HG03439 (cell line): ENCODE measurements at regions not wholly inside any gene's neighbourhood (a gene's known extent, or its start where the extent isn't known, plus 50 kb on each side); places are given as distances from the start of the nearest gene placed in this dataset.
A peak's percentile ranks its signal among the peaks of the same experiment; 100 is the strongest.

Source experiments
- ATAC-seq: cut with Tn5 transposase; IDR thresholded peaks from one replicate; pipeline ENCODE4 v1.9.1; 2021; ENCODE audit warnings: mild to moderate bottlenecking, moderate library complexity; ENCODE audit not compliant: unreplicated experiment

DNA sequence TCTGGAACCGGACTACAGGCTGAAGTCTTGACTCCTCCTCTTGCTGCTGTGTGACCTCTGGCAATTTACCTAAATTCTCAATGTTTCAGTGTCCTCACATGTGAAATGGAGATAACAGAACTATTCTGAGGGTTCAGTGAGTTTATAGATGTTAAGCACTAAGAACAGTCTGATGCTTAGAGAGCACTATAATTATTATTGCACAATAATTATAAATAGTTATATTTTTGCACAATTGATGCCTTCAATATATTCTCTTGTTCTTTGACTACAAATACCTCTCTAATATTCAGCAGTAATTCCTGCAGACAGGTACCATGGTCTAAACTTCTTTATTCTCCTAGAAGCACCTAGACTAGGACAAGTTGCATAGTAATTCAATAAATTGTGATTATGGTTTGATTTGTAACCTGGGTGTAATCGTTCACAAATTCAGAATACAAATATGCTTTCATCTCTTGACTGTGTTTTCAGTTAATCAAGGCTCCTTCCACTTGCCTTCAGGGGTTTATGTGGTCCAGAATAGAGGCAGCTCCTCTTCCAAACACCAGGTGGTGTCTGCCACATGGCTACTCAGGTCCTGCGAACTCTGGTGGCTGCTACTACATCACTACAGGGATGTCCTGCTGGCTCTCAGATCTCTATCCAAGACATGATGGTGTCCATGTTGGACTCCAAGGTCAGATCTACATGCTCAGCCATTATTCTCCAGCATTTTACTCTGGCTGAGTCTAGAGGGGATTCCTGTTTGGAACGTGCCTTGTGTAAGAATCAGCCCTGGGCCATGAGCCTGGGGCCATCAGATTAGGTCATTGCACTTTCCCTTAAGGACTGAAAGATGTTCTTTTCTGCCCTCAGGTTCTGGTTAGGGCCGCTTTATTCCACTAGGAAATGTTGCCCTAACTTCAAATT is 103.4 kb downstream of the QRFPR start:
- peak; percentile 42 for ATAC-seq

DNA sequence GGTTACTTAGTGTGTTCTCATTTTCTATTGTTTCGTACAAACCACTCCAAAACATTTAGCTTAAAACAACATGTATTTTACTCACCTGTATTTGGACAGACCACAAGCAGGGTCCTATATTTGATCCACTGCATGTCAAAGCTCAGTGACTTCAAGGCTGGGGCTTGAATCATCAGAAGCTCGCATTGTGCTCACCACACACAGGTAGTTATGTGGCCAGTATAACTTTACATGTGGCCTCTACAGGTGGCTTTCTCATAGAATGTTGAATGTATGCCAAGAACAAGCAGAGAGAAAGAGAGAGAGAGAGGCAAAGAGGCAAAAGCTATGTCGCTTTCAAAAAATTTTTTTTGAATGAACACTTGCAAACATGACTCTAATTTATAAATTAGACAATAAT is 107.6 kb downstream of the QRFPR start:
- no peak for ATAC-seq

DNA sequence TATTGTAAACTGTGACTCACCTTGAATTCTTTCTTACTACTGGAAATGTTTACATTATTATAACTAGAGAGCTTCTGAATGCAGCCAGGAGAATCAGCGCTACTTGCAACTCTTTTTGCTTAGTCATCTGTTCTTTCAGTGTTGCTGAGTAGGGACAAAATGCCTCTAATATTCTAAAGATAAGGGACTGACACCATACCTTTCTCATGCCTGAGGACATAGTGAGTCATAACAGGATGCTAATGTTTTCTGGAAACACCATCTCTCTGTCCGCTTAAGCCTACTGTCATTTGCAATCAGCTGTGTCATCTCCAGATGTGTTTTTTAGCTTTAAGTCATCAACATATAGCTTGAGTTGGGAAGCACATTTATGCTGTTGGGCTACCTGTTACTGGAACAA is 108.3 kb downstream of the QRFPR start:
- ATAC-seq, result peak; percentile 89

DNA sequence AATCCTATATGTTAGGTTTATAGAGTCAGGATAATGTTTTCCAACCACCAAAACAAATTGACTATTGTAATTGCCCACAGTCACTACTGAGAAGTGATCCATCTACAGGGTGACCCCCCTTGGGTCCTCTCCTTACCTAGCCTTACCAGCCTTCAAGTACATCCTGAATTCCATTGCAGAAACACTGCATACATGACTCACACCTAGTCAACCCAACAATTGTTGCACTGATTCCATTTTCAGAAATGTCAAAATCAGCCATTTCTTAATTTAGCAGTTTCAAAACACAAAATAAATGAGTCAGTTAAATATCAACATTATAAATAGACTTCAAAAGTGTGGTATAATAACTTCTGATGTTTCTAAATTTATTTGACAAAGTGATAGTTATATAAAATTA is 106.3 kb upstream of the TNIP3 start:
- no peak for ATAC-seq

DNA sequence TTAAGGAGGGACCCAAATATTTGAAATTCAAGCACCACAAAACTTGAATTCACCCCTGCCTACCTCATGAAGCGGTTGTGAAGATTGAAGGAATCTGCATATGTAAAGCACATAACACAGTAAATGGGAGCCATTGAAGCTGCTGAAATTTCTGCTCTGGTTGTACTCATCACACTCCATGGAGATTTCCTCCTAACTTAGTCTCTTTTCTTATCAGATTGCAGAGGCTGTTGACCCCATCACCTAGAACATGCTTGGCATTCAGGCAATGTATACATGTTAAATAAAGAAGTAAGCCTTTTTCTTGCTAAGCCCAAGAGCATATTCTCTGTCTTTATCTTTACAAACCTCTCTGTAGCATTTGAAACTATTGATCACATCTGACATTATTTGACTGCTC is 104.9 kb upstream of the TNIP3 start:
- ATAC-seq, result no peak

DNA sequence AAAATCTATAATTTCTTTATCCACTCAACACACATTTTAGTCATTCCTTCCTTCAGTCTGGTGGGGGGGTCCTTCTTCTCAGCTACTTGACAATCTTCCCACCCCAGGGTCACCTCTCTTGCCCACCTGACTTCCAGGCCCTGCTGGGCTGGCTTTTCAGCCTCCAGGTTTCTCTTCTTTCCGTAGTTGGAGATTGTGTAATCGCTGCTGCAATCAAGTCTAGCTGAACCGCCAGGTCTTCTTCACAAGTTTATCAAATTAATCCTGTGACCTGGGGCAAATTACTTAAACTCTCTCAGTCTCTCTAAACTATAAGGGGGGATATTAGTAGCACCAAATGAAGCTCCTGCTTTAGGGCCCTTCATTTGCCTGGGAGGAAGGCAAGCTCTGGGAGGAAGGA is 102.9 kb upstream of the TNIP3 start:
- ATAC-seq, result no peak

DNA sequence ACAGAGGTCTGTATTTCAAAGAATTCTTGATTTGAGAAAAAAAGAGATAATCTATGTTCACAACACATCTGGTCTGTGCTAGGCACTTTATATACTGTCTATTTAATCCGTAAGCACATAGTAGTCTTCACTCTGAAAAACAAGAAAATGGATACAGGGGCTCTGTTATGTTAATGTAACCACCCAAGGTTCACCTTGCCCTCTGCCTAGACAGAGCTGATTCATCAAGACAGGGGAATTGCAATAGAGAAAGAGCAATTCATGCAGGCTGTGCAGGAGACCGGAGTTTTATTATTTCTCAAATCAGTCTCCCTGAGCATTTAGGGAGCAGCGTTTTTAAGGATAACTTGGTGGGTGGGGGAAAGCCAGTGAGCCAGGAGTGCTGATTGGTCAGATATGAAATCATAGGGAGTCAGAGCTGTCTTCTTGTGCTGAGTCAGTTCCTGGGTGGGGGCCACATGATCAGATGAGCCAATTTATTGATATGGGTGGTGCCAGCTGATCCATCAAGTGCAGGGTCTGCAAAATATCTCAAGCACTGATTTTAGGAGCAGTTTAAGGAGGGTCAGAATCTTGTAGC is 92.9 kb upstream of the TNIP3 start:
- ATAC-seq, result no peak

DNA sequence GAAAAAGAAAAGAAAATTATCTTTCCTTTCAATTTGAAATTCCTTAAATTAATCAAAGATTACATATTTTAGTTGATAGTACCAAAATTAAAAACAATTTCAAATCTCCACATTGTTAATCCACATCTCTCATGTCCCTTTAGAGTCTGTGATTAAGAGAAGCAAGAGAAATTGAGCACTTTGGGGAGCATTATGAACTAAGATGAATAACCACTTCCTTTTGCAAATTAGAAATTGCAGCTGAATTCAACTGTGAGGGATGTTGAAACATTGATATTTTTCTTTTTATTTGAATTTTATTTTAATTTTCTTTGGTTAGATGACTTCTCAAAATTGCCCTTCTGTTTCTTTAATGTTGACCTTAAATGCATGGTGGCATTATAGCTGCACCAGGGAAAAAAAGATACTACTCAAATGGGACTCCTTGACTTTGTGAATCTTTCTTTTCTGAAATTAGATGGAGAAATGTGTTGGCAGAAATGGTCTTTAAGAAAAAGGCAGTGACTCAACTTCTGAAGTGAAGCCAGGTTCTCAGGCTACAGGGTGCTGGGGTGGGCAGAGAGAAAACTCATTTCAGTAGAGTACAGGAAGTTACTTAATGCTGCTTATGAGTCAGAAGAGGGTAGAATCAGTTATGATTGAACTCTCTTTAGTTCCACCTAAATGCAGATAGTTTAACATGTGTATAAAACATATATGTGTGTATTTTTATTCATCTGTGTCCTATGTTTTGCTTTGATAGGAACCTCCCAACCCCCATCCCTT is 92.0 kb upstream of the TNIP3 start:
- peak; percentile 98 for ATAC-seq

DNA sequence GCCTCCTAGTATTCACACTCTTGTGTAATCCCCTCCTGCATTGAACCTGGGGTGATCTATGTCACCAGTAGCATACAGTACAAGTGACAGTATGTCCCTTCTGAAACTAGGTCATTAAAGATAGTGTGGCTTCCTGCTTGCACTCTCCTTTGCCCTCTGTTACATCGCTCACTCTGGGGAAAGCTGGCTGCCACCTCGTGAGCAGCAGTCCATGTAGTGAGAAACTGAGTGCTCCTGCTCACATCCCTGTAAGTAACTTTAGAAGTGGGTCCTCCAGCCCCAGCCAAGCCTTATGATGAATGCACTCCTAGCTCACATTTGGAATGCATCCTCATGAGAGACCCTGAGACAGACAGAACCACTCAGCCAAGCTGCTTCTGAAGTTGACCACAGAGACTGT is 89.8 kb upstream of the TNIP3 start:
- ATAC-seq, result peak; percentile 25

DNA sequence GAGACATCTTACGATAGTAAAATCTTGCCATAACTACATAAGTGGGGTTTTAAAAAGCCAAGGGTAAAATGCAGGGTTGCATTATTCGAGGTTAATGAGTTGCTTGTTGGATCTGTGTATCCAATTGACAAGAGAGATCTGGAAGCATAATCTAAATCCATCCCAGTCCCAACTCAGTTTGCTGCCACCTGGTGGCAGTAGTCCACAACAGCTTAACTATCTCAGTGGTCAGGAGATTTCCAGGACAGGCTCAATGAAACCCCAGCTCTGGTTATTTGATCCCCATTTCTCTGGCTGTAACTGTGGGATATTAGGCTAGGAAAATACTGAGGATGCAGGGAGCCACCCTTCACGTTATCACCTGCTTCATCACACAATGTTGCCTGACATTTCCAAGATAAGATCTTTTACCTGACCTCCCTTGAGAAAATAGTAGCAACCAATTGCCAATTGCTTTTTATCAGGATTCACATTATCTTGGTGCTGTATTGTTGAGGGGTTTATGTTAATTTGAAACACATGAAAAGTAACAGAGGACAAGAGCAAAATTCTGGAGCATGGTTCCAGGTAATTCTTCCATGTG is 88.2 kb upstream of the TNIP3 start:
- no peak for ATAC-seq

DNA sequence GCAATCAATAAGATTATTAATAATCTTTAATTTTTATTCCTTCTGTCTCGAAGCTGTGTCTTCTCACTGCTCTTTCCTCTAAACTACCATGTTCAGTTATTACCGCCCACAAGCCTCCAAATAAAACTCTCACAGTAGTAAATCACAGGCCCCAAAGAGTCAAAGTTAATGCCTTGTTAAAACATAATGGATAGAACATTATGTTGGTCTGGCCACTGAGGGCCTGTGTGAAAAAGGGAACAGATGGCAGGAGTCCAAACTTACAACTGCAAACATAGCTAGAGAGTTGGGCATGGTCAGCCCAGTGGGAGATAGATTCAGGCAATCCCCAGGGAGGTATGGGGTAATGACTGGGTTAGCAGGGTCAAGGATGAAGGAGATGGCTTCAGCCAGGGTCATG is 84.6 kb upstream of the TNIP3 start:
- no peak for ATAC-seq

DNA sequence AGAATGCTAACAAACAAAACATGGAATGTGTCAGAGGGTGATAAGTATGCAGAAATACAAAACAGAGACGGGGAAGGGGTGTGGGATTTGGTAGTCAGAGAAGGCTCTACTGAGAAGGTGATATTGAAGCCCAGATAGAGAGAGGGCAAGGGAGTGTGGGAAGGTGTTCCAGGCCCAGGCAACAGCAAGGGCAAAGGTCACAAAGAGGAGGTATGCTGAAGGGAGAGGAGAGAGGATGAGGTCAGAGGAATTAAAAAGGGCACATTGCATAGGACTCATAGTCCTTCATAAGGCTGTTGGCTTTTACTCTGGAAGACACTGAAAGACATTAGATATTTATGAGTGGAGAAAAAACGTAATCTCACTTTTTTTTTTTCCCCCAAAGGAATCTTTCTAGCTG is 82.6 kb upstream of the TNIP3 start:
- no peak for ATAC-seq

DNA sequence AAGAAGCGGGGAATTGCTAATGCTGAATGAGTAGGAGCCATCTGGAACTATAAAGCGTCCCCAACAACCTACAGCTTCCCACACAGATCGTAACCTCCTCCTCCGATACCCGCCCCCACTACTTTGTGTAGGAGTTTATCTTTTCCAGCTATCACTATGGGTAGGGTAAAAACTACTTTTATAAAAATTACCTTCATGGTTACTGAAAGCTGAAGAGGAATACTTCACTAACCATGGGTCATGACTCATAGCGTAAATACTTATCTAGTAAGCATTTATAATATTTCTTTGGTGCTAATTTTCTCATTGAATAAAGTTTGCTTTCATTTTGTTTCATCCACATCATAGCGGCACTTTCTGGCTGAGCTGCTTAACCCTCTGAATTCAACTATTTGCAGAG is 79.4 kb upstream of the TNIP3 start:
- no peak for ATAC-seq

DNA sequence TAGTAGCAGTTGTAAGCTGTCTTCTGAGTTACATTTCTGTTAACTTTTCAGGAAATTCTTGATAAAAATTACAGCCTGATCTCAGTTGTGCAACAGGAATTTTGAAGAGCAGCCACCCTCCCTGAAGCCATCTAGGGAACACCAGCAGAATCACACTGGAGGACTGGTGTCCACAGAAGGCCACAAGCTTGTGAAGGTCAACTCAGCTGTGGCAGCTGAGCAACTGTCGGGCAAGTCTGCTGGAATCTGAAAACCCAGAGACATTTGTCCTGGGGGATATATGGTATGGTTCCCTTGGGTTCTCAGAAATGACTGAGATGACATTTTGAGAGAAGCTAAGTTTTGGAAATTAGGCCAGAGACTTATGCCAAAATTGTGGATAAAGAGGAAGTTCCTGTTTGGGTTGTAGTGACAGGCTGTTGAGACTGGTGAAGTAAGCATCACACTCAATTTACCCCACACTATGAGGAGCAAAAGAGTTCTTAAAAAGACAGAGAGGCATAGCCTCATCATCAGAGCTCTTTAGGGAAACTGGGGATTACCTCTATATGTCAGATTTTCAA is 78.1 kb upstream of the TNIP3 start:
- no peak for ATAC-seq

DNA sequence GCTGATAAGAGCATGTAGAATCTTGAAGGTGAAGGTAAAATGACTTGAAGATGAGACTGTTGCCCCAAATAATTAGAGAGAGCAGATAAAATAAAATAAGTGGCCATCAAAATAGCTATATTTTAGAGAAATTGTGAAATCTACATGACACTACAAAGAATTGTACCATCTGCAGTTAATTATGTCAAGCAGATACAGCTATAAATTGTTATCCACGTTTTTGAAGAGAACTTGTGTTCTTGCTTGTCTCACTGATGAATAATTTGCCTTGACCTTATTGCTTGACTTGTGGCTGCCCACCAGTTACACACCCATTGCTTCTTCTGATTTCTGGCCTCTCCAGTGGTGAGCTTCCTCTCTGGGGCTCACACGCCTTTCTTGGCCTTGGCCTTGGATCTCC is 75.8 kb upstream of the TNIP3 start:
- ATAC-seq, result no peak

DNA sequence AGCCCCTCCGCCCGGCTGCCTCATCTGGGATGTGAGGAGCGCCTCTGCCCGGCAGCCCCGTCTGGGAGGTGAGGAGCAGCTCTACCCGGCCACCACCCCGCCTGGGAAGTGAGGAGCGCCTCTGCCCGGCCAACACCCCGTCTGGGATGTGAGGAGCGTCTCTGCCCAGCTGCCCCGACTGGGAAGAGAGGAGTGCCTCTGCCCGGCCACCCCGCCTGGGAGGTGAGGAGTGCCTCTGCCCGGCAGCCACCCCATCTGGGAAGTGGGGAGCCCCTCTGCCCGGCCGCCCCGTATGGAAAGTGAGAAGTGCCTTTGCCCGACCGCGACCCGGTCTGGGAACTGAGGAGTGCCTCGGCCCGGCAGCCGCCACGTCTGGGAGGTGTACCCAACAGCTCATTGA is 74.3 kb upstream of the TNIP3 start:
- no peak for ATAC-seq

DNA sequence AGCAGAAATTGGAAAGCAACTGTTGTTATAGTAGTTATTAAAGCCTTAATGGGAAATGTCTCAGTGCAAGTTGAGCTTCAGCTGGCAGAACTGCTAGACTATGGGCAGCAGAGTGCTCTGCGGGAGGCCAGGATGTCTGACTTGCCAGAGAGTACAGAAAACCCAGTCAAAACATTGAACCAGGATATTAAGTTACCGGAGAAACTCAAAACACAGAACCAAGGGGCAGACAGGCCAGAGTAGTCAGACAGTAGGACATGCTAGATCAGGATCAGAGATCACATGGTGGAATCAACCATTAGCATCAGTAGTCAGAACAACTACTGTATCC is 72.9 kb upstream of the TNIP3 start:
- ATAC-seq, result no peak

DNA sequence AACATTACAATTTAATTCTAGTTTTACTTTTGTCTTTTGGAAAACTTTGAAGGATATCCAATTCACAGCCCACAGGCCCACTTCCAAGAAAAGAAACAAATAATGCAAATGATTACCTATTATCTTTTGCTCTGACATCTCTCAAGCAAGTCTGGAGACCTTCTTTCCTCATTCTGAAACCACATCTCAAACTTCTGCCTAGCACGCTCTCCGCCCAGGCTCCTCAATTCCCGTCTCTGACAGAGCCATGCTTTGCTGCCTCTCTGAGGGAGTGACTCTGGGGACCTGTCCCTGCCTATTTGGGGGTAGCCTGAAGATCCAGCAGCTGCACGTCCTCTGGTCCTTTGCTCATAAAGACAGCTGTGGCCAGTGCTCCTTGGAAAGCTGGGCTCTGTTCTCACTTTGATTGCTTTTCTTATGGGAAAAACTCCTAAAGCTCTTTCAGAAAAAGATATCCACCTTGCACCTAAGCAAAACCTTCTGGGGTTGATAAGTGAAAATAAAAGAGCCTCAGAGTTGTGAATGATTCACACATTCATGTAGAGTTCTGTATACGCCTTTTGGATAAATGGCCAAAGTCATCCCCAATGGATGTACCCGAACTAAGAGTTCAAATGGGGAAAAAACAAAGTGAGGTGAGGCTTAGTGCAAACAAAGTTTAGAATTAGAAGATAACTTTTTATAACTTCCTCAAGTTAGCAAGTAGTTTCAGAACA is 72.4 kb upstream of the TNIP3 start:
- ATAC-seq, result no peak

DNA sequence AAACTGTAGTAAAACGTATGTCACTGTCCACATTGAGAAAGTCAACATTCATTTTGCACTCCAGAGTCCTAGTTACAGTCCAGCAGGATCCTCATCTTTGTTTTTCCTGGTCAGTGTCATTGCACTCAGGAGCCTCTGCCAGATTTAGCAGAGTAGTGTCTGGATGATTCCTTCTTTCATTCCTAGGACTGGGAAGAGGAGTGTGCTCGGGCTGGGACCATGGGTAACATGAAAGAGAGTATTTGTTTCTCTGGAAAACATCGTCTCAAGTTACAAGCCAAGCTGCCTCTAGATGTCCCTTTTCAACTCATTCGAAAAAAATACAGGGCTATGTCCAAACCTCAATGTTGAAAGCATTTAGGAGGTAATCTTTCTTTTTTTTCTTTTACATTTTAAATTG is 69.9 kb upstream of the TNIP3 start:
- ATAC-seq, result no peak

DNA sequence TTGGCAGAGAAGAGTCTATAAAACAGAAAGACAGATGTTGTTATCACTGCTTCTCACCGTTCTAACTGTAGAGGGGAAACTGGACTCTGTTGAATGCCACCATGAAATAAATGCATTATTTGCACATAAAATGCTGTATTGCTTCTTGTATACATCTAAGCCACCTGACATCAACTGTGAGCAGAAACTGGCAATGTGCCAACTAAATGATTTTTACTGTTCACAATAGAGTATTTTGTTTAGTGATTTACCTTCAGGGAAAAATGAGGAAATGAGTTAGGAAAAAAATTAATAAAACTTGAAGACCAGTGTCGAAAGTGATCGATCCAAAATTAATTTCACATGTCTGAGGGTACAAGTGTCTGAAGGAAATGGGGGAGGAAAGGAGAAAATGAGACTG is 65.9 kb upstream of the TNIP3 start:
- ATAC-seq, result no peak

DNA sequence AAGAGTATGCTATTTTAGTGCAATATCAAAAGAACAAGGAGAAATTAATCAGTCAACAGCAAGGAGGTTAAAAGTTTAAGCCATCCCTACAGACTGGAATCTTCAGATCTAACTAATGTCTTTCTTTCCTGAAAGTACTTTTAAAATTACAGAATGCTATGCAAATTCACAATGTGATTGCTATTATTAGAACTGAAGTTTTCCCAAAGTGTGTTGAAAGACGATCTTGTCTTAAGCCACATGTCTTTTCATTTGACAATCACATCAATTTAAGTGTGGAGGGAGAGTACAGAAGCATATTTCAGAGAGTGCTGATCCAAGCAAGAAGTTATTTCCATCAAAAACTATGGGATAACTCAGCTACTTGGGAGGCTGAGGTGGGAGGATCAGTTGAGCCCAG is 64.7 kb upstream of the TNIP3 start:
- ATAC-seq, result no peak
